ENCODE measurements at regions not wholly inside any gene's neighbourhood (a gene's known extent, or its start where the extent isn't known, plus 50 kb on each side); places are given as distances from the start of the nearest gene placed in this dataset.

GRCh38 chr2:238633426-238634328 is 206.9 kb downstream of the ASB1 start:
- no peak for DNase-seq

DNA sequence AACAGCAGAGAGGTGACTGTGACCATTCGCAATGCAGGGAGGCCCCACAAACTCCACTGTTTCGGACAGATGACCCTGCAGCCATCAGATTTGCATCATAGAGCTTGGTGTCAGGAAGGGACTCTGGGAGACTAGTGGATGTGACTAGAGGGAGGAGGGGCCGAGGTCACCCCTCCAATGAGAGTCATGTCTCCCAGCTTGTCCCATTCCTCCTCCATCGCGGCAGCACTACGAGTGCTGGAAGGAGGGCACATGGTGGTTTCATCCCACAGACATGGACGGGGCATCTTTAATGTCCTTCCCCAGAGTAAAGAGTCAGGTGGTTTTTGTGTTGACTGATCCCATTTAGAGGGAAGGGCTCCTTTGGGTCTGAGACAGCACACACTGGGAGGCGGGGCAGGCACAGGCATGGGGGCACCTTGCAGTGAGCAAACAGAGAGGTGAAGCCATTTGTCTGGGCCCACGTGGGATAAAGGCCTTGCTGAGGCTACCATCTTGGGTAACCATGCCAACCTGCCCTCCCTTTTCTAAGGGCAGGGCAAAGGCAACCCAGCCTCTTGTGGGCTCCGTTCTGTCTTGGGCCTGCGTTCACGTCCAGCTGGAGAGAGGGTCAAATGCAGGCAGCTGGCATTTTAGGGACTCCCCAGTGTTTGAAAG is 208.1 kb downstream of the ASB1 start:
- no peak for DNase-seq

- no peak for DNase-seq
These were observed 208.9 kb downstream of the ASB1 start for GRCh38 chr2:238635647-238636051.

- DNase-seq = no peak
These were observed 209.7 kb downstream of the ASB1 start for GRCh38 chr2:238636269-238637073.

- DNase-seq = no peak
These were observed 209.5 kb upstream of the TWIST2 start for GRCh38 chr2:238638100-238638981.

- DNase-seq = no peak
These were observed 208.8 kb upstream of the TWIST2 start for GRCh38 chr2:238638982-238639628.

- DNase-seq = no peak
These were observed 207.4 kb upstream of the TWIST2 start for GRCh38 chr2:238640486-238640885.

- no peak for DNase-seq
These were observed 204.9 kb upstream of the TWIST2 start for GRCh38 chr2:238642973-238643372.

DNA sequence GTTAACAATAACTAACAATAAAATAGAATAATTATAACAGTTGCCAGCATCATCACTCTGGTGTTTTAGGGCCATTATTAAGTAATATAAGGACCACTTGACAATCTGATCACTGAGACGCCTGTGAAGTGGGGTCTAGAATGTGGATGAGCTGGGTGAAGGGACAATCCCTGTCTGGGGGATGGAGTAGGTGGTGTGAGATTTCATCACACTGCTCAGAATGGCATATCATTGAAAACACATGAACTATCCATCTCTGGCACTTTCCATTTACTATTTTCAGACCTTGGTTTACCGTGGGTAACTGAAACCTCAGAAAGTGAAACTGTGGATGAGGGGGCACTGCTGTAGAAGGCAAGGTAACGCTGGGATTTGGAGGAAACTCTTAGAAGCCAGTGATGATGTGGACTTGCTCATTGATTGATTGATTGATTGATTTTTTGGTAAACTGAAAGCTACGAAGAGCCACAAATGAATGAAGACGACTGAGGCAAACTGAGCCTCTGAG is 204.4 kb upstream of the TWIST2 start:
- DNase-seq = no peak

DNA sequence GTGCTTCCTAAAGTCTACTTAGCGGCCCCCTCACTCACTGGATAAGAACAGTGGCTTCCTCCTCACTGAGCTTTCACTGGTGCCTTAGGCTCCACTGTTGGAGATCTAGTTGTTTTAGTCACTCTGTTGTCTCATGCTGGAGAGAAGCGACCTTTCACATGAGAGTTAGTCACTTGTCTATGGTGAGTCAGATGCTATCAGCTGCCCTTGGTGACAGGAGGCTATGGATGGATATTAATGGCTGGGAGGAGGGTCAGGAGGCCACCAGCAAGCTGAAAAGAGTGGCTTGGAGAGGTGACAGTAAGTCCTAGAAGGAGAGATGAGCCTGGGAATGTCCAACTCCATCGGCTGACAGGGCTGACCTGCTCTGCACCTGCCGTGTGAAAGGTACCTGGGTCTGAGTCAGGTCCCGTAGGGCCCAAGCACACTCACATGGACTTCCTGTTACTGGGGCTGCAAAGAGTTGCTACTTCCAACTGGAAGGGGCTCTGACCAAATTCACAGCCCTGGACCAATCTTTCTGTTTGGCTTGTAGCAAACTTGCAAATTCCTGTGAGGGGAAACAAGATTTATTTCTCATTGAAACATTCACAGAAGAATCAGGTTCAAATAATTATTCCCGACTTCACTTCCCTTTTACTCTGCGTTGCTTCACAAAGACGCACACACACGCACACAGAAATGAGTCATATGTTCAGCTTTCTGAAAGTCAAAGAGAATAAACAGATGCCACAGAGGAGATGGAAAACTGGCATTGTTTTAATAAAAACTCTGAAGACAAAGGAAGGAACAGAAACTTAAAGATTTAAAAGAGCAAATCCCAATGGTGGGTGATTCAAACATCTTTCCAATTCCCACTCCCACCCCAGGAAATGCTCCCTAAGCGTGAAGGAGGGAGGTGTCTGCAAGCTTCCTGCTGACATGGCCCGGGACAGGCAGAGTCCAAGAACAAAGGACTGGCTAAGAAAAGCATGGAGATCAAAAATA is 203.5 kb upstream of the TWIST2 start:
- DNase-seq = no peak

- no peak for DNase-seq
These were observed 202.8 kb upstream of the TWIST2 start for GRCh38 chr2:238645095-238645494.

- no peak for DNase-seq
These were observed 202.2 kb upstream of the TWIST2 start for GRCh38 chr2:238645716-238646115.

DNA sequence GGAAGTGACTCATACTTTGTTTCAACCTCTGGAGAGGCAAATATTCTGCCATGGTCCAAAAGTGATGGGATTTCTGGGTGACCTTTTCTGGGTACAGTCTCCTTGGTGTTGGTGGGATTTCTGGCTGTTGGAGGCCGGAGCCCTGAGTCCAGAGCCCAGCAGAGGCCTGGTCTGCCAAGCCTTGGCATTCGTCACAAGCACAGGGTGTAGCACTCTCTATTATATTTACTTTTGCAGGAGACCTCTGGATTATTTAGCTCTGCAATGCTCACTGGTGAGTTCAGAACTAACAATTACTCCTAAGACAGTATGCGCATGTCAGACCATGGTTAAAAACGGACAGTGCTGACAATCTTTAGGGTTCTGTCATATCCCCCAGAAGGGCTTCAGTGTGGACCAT is 201.6 kb upstream of the TWIST2 start:
- DNase-seq = no peak

DNA sequence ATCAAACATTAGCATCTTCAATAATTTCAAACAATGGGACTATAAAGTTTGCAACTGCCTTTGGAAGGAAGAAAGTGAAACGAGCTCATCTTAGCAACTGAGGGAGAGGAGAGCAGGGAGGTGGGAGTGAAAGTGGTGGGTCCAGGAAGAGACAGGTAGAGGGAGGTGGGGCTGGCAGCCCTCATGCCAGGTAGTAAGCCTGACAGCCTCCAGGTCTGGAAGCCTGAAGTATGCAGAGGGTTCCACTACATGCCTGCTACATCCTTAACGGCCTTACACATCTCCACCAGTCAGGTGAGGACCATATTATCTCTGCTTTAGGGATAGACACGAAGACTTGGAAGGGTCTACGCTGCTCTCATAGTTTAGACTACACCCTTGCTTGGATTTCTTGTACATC is 201.1 kb upstream of the TWIST2 start:
- no peak for DNase-seq

- no peak for DNase-seq
These were observed 198.8 kb upstream of the TWIST2 start for GRCh38 chr2:238649123-238649522.

DNA sequence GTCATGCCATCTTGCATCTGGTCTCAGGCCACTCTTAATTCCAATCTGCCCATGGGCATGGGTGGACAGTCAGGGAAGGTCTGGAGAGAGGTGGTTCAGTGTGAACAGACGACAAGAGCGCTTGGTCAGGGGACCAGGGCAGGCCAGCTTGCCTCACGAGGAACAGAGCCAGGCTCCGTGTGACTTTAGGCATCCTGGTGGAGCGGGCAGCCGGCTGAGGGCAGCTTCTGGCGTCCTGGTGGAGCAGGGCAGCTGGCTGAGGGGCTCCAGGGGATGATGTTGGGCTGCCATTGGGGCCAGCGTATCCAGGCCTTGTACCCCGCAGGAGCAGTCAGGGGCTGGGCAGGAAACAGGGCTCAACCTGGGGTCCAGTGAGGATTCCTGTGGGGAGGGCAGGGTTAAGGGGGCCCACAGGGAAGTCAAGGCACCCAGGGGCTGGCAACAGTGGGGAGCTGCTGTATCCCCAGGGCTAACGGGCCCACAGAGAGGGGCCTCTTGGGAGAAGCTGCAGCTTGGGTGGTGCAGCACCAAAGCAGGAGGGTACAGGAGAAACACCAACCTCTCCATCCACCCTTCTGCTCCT is 197.9 kb upstream of the TWIST2 start:
- DNase-seq = no peak

- DNase-seq = no peak
These were observed 197.3 kb upstream of the TWIST2 start for GRCh38 chr2:238650536-238650935.

DNA sequence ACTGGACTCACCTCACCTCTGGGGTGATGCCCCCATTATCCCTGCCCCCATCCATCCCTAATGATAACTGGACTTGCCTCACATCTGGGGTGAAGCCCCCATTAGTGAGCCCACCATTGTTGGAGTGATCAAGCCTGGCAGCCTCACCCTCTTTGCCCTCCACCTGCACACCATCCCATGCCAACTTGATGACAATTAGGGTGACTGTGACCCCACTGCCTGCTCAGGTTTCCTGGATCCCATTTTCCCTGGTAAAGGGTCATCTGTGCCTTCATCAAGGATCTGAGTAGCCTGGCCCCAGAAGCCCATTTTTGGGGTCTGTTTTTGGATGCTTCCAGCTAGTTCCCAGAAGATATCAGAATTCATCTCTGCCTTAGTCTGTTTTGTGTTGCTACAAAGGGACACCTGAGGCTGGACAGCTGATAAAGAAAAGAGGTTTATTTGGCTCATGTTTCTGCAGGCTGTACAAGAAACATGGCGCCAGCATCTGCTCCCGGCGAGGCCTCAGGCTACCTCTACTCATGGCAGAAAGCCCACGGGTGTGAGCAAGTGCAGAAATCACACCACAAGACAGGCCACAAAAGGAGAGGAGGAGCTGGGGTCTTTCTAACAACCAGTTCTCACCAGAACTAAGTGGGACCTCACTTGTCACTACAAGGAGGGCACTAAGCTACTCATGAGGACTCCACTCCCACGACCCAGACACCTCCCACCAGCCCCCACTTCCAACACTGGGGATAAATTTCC is 196.4 kb upstream of the TWIST2 start:
- no peak for DNase-seq
